ENCODE measurements at regions not wholly inside any gene's neighbourhood (a gene's known extent, or its start where the extent isn't known, plus 50 kb on each side); places are given as distances from the start of the nearest gene placed in this dataset.

DNA sequence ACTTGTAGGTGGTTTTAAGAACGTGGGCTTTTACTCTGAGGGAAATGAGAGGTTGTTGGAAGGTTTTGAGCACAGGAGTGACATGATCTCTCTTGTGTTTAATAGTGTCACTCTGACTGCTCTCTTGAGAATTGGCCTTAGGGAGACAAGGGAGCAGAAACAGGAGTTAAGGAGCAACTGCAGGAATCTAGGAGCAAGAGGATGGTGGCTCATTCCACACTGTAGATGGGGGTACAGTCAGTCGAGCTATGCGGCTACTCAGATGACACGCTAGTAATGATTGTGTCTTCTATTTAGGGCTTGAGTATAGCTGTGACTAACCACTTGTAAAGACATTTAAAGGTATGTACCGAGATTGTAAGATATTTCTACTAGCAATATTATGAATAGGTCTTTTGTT lies 87.4 kb downstream of the RPRM start:
- H3K4me3 ChIP-seq: no peak overlapping the region
- WGBS: 59% methylated on average over 5 of the region's 5 CpGs
- H3K27me3 ChIP-seq: no peaks in the 10 kb centered on the region
- no peak overlapping the region for H3K27ac ChIP-seq
- H3K4me1 ChIP-seq: no peaks in the 10 kb centered on the region
- H3K9me3 ChIP-seq: no peaks in the 10 kb centered on the region
- H3K36me3 ChIP-seq: no peaks in the 10 kb centered on the region
- no peak for DNase-seq (ENCODE audit: low spot score in 2 of 2)
- TF ChIP-seq POLR2A (IDR thresholded peaks at IDR 0.05) (no peak), EP300 (IDR thresholded peaks at IDR 0.05) (no peak), POLR2AphosphoS5 (IDR thresholded peaks at IDR 0.05) (no peak)
- TF ChIP-seq, protein P1, sequence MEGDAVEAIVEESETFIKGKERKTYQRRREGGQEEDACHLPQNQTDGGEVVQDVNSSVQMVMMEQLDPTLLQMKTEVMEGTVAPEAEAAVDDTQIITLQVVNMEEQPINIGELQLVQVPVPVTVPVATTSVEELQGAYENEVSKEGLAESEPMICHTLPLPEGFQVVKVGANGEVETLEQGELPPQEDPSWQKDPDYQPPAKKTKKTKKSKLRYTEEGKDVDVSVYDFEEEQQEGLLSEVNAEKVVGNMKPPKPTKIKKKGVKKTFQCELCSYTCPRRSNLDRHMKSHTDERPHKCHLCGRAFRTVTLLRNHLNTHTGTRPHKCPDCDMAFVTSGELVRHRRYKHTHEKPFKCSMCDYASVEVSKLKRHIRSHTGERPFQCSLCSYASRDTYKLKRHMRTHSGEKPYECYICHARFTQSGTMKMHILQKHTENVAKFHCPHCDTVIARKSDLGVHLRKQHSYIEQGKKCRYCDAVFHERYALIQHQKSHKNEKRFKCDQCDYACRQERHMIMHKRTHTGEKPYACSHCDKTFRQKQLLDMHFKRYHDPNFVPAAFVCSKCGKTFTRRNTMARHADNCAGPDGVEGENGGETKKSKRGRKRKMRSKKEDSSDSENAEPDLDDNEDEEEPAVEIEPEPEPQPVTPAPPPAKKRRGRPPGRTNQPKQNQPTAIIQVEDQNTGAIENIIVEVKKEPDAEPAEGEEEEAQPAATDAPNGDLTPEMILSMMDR (IDR thresholded peaks at IDR 0.05): no peak

GRCh38 chr2:153388246-153388645 lies 90.3 kb downstream of the RPRM start:
- Histone ChIP-seq H3K4me3 (no peak overlapping the region), H3K36me3 (no peaks in the 10 kb centered on the region), H3K27me3 (no peaks in the 10 kb centered on the region), H3K27ac (no peak overlapping the region), H3K4me1 (no peaks in the 10 kb centered on the region), H3K9me3 (peaks cover 3% of the 10 kb centered on the region)
- DNase-seq (ENCODE audit: low spot score in 2 of 2): no peak
- 23% methylated on average over 1 of the region's 1 CpG for WGBS
- no peak for TF ChIP-seq POLR2AphosphoS5 (IDR thresholded peaks at IDR 0.05)
- TF ChIP-seq POLR2A (IDR thresholded peaks at IDR 0.05): no peak
- TF ChIP-seq, protein P1 (IDR thresholded peaks at IDR 0.05): no peak
- TF ChIP-seq EP300 (IDR thresholded peaks at IDR 0.05): no peak

GRCh38 chr2:153387203-153387602 lies 91.4 kb downstream of the RPRM start:
- no peak overlapping the region for H3K4me3 ChIP-seq
- 87% methylated on average over 4 of the region's 4 CpGs for WGBS
- TF ChIP-seq, protein P1 (IDR thresholded peaks at IDR 0.05): no peak
- TF ChIP-seq POLR2A (IDR thresholded peaks at IDR 0.05): no peak
- no peak for TF ChIP-seq EP300 (IDR thresholded peaks at IDR 0.05)
- no peak for TF ChIP-seq POLR2AphosphoS5 (IDR thresholded peaks at IDR 0.05)
- no peaks in the 10 kb centered on the region for H3K27me3 ChIP-seq
- no peak for DNase-seq (ENCODE audit: low spot score in 2 of 2)
- no peaks in the 10 kb centered on the region for H3K4me1 ChIP-seq
- no peak overlapping the region for H3K27ac ChIP-seq
- H3K9me3 ChIP-seq: peaks cover 3% of the 10 kb centered on the region
- no peaks in the 10 kb centered on the region for H3K36me3 ChIP-seq

DNA sequence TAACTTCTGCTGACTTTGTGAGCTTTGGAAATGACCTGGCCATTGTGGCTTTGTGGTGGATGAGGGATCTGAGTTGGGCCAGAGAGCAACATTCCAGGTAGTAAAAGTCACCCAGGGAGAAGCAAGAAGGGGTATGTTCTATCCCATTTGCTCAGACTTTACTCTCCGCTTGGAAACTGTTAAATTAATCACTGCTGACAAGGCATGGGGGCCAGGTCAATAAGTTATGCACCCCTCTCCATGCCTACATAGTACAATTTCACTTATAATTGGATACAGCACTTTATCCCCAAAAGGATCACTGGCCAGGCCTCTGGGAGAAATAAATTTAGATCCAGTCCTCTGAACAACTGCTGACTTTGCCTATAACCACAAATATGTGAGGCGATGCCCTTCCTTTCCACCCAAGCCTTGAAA lies 92.1 kb downstream of the RPRM start:
- H3K27me3 ChIP-seq: no peaks in the 10 kb centered on the region
- no peak overlapping the region for H3K27ac ChIP-seq
- TF ChIP-seq POLR2AphosphoS5 (IDR thresholded peaks at IDR 0.05) (no peak), EP300 (IDR thresholded peaks at IDR 0.05) (no peak)
- TF ChIP-seq, protein P1 (IDR thresholded peaks at IDR 0.05): no peak
- no peaks in the 10 kb centered on the region for H3K4me1 ChIP-seq
- H3K9me3 ChIP-seq: peaks cover 3% of the 10 kb centered on the region
- H3K36me3 ChIP-seq: no peaks in the 10 kb centered on the region
- WGBS: 71% methylated on average over 2 of the region's 2 CpGs
- no peak overlapping the region for H3K4me3 ChIP-seq
- DNase-seq (ENCODE audit: low spot score in 2 of 2): no peak

DNA sequence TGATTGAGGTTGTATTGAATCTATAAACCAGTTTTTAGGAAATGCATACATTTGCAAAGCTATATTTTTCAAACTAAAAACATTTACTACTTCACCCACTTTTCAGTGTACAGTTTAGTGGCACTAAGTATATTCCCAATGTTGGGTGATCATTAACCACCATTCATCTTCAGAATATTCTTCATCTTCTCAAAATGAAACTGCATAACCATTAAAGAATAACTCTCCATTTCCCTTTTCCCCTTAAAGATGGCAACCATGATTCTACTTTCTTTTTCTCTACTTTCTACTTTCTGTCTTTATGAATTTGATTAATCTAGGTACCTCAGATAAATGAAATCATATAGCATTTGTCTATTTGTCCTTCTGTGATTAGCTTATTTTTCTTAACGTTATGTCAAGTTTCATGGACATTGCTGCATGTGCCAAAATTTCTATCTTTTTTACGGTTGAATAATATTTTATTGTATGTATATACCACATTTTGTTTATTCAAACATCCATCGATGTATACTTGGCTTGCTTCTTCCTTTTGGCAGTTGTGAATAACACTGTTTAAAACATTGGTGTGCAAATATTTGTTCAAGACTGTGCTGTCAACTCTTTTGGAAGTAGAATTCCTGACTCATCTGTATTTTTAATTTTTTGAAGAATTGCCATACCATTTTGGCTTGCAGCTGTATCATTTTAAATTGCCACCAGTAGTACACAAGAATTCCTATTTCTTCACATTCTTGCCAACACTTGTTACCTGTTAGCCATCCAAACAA lies 104.9 kb downstream of the RPRM start:
- H3K36me3 ChIP-seq: no peaks in the 10 kb centered on the region
- no peak overlapping the region for H3K4me3 ChIP-seq
- no peaks in the 10 kb centered on the region for H3K9me3 ChIP-seq
- H3K27ac ChIP-seq: no peak overlapping the region
- no peaks in the 10 kb centered on the region for H3K27me3 ChIP-seq
- DNase-seq (ENCODE audit: low spot score in 2 of 2): no peak
- H3K4me1 ChIP-seq: no peaks in the 10 kb centered on the region
- no peak for TF ChIP-seq POLR2A (IDR thresholded peaks at IDR 0.05)
- TF ChIP-seq, protein P1 (IDR thresholded peaks at IDR 0.05): no peak
- no peak for TF ChIP-seq EP300 (IDR thresholded peaks at IDR 0.05)
- TF ChIP-seq POLR2AphosphoS5 (IDR thresholded peaks at IDR 0.05): no peak
- 56% methylated on average over 3 of the region's 3 CpGs for whole genome bisulfite sequencing
